Glomerular visceral epithelial cell (primary cell): ENCODE measurements at regions not wholly inside any gene's neighbourhood (a gene's known extent, or its start where the extent isn't known, plus 50 kb on each side); places are given as distances from the start of the nearest gene placed in this dataset.

Source experiments
- DNase-seq: peaks from one replicate; pipeline ENCODE4 v3.0.0-alpha.2; 2016; ENCODE audit errors: extremely low spot score

DNA sequence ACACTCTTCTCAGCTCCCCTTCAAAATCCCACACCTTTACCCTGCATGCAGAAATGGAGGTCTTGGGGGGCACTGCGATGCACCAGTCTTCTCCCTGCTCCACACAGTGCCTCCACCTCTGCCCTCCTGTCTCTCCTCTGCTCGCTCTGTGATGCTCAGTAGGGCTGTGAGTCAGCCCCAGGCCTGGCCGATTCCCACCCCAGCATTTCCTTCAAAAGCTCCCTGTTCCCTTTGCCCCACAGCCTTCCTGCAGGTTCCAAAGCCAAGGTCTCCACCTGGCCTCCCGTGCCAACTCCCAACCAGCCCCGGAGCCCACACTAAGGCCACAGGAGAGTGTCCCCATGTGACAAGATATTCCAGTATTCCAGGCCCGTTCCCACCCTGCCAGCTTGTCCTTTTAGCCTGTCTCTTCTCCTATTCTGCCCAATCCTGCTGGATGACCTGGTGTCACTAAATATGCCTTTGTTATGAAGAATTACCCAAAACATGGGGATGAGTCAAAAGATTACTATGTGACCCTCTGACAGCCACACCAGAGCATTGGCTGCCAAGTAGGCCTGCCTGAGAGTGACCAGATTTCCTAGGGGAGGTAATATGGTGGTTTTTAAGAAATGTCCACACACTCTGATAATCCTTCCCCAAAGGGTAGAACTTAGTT is 118.9 kb upstream of the NXT1 start:
- DNase-seq, result peak; percentile 40

DNA sequence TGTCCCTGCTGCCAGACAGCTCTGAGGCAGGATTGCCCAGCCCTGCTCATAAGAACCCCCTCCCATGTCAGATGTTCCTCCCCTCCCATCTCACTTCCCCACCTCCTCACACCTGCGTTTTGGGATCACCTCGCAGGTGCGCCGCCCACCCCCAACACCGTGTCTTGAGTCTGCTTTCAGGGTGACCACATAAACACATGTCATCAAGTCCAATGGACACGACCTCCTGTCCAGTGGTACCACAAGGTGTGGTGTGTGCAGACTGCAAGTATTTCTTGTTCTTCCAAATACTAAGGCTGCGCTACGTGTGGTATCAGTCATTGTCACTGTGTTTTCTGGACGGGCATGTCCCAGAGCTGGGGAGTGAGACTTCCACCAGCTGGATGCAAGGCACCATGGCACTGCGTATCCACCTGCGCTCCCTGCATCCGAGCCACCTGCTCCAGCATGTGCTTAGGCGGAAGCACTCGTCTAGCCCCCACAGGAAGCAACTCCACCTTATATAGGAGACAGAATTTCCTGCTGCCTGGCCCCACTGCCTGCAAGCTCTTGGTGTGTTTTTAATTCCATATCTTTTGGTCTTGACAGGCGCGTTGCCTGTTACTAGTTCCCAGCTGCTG is 119.7 kb upstream of the NXT1 start:
- DNase-seq, result no peak

DNA sequence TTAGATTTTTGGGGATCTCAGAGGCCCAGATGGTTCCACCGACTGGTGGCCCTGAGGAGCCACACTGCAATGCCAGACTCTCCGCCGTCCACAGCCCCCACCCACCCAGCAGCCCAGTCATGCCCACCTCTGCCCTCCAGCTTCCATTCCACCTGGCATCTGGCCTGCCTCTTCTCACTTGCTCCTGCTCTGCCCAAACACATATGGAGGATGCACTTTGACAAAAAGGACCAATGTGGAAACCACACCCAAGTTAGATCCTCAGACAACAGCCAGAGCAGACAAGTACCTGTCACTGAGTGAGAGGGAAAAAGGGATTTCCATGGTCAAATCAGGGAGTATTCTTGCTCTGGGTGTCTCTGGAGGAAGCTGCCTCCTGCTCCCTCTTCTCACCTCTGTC is 120.6 kb upstream of the NXT1 start:
- DNase-seq, result no peak

DNA sequence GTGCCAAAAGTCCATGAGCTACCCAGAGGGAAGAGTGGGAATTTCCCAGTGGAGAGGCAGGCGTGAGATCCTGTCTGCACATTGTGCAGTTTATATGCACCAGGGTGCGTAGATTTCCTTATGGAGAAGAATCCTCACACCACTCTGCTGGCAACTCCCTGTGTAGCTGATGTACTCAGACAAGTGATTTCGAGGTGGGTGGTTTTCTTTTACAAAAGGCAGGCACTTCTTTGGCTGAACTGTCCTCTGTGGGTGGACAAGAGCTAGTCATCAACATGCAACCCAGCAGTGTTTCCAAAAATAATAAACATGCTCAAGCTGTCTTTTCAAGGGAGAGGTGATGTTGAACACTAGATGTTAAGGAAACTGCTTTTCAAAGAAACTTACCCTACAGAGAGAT is 121.7 kb upstream of the NXT1 start:
- no peak for DNase-seq

DNA sequence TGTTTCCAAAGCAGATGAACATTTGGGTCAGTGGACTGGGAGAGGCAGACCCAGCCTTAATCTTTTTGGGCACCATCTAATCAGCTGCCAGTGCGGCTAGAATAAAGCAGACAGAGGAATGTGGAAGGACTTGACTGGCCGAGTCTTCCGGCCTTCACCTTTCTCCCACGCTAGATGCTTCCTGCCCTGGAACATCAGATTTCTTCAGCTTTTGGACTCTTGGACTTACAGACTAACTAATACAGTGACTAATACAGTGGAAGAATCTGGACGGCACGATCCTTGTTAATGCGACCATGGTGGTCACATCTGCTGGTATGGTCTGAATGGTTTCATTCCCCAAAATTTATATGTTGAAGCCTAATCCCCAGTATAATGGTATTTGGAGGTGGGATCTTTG is 122.6 kb upstream of the NXT1 start:
- no peak for DNase-seq

DNA sequence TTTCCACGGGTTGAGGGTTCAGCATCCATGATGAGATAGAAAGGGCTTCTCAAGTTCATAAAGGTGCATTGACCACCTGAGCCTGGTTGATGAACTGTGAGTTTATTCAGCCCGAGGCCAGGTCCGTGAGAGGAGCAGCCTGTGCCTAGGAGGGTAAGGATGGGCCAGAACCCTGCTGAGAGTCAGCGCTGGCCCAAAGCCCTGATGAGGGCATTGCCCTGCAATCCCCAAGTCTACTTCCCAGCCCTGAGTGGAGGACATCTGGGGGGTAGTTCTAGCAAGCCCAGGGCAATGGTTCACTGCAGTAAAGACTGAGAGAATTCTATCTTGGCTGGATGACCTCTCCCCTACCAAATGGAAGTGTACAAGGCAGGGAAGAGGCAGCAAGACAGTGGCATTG is 123.3 kb upstream of the NXT1 start:
- no peak for DNase-seq

DNA sequence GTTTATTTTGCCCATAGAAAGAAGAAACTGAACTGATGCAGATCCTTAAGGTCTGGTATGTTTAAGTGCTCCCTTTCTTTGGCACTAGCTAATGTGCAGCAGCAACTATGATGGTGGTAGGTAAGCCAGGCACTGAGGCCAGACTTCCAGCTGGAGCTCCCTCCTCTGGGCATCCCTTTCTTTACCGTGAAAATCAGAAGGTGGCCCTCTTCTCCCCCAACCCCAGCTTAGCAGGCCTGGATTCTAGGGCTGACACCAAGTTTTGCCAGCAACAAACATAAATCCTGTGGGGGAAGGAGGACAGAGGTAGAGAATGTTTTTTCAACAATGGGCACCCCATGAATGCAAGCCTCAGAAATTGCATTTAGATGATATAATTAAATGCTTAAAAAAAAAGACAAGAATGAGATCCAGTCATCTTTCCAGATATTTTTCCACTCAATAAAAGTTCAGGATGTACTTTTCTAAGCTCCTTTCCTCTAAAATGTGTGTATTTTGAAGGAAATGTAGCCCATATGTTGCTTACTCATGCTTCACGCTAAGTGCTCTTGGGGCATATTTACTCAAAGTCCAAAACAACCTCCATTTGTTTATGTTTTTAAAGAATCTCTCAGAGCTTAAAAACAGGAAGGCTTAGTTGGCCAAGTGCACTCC is 123.9 kb upstream of the NXT1 start:
- no peak for DNase-seq

DNA sequence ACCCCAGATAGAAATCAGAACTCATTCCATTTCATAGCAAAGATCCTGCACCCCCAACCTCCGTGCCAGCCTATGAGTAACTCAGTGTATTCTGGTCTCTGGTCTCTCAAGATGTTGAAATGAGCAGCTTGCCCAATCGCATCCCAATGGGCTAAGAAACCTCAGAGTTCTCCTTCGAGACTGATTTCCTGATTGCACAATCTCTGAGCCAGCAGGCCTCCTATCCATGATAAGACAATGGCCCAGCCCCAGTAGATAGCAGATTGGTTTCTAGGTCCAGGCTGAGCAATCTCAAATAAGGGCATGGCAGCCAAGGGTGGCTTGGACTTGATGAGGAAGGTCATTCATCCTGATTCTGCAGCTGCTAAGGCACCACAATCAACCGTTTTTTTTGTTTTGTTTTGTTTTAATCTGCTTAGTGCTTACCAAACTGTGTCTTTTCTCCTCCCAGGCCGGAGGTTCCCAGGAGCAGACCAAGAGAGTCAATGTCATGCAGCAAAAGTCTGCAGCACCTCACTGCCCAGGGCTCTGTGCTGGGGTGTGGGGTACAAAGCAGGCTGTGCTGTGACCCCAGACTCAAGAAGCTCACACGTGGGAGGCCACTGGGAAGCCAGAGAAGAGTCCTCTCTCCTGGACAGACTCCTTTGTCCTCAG is 125.1 kb upstream of the NXT1 start:
- peak; percentile 36 for DNase-seq

DNA sequence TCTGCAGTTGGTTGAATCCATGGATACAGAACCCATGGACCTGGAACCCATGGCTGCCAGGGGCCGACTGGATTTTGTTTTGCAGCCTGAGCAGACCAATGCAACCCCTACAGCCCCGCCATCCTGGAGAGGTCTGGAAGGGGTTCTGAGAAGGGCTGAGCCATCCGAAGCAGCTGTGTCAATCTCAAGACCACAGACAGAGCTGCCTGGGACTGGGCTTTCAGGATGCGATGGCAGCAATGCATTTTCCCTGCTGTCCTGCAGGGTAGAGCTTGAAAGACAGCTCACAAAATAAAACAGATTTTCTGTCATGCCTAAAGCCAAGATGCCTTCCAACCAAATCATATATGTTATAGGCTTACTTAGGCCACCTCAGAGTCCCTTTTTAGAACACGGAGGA is 125.8 kb upstream of the NXT1 start:
- DNase-seq, result no peak

DNA sequence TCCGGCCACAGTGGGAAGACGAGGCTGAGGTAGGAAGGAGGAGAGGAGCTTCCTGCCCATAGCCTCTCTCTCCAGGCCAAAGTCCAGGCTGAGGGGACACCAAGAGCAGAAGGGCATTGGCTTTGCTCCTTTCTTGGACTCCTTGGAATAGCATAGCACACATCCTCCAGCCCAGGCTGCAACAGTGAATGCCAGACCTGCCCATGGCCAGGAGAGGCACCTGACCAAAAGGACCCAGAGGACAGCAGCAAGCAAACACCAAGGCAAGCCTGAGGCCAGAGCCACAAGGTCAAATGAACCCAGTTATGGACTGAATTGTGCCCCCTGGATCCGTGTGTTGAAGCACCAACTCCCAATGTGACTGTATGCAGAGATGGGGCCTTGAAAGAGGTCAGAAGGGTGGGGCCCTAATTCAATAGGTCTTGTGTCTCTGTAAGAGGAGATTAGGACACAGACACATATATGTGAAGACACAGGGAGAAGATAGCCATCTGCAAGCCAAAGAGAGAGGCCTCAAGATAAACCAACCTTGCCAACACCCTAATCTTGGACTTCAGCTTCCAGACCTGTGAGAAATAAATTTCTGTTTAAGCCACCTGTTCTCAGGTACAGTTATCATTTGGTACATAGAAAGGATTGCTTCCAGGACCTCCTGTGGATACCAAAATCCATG is 126.5 kb upstream of the NXT1 start:
- no peak for DNase-seq

DNA sequence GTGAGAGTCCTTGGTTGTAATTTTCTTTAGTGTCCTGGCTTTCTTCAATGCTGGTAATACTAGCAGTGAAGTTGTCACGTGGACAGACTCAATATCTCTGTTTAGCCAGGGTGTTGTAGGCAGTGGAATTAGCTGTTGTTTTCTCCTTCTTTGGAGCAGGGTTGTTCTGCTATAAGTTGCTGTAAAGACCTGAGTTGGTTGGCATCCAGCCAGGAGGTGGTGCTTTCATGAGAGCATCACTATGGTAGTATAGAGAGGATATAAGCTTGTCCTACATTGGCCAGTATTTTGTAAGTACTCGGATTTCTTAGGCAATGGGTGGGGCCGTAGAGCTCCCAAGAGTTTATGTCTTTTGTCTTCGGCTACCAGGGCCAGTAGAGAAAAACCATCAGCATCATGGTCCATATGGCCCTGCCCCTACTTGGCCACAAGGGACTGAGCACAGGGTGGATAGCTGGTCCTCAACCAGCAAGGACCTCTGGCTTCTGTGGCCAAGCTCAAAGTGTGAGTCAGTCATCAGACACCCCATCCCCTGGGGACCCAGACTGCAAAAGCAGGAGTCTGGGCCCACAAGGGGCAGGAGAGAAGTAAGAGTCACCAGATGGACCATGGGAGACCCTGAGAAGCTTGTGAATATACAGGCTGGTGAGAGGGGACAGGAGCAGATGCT is 127.9 kb upstream of the NXT1 start:
- DNase-seq, result no peak

DNA sequence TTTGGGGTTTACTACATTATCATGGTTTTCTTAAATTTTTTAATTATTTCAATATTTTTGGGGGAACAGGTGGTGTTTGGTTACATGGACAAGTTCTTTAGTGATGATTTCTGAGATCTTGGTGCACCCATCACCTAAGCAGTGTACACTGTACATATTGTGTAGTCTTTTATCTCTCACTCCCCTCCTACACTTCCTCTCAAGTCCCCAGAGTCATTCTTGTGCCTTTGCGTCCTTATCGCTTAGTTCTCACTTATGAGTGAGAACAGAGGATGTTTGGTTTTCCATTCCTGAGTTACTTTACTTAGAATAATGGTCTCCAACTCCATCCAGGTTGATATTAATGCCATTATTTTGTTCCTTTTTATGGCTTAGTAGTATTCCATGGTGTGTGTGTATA is 130.9 kb upstream of the CD93 start:
- no peak for DNase-seq

DNA sequence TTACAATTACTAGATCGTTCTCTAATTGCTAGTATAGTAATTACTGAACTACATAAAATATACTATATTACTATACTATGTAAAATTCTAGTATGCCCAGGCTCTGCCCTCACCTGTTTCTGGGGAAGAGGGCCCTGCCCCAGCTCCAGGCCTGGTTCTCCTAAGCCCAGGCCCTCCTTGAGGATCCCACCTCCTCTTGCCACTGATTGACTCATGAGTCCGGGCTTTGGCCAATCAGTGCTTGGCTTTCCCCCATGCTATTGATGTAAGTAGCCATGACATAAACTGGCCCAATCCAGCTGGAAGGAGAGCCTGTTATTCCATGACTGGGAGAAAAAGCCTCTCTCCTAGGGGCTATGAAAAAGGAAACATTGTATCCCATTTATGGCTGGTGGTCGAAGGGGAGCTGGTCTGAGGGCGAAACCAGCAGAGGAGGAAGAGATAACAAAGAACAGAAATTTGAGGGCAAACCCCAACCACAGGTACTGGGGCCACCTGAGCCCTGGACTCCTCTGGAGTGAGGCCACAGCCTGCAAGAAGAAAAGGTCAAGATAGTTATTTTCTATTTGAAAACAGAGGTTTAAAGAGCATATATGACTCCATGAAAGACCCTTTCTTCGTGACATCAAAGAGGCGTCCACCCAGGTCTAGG is 129.3 kb upstream of the CD93 start:
- DNase-seq, result no peak

DNA sequence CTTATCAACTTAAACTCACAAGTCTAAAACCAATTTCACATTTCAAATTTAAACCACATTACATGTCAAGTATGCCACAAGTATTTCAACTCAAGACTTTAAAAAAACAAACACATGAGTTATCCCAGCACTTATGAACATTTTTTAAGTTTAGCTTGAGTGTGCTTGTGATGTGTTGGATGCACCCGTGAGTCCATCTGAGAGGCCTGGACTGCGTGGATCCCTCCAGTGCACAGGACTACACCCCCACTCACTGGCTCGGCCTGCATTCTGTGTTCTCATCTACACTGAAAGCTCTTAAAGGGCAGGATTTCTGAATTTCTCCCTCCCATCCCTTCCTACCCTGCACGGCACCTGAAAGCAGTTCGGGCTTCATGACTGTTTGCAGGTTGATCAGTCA is 128.8 kb upstream of the CD93 start:
- no peak for DNase-seq

DNA sequence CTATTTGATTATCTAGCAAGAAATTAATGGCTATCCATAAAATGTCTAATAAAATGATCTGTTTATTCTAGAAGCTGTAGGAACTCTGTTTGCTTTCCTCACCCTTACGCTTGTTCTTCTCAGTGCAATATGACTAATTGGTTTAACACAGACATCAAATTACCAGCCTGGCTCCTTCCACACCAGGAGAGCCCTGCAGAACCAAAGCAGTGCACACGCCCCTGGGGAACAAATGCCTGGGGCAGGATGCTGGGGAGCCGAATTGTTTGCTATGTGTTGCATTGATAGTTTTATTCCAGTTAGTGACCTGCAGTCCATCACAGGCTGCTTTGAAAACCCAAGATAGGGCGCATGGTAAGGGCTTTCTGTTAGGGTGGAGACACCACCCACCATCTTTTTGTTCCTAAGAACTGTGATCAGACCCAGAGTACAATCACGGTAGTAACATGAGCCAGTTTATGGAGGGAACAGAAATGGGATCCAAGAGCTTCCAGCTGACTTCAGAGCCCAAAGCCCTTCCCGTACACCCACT is 126.4 kb upstream of the CD93 start:
- DNase-seq, result no peak

DNA sequence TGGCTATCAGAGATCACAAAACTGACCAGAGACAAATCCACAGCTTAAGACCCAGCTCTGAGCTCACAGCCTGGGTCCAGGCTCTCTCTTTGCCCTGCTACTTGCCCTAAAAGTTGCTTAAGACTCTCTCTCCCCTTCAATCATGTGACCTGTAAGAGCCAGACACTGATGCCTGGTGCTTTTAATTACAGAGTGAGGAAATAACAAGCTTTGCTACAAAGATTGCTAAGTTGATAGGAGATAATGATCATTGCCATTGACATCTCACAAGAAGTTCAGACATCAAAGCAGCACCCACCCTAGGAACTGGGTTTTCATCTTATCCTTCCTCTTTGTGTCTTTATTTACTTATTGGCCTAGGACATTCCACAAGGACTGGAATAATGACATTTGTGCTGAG is 125.9 kb upstream of the CD93 start:
- DNase-seq, result no peak

DNA sequence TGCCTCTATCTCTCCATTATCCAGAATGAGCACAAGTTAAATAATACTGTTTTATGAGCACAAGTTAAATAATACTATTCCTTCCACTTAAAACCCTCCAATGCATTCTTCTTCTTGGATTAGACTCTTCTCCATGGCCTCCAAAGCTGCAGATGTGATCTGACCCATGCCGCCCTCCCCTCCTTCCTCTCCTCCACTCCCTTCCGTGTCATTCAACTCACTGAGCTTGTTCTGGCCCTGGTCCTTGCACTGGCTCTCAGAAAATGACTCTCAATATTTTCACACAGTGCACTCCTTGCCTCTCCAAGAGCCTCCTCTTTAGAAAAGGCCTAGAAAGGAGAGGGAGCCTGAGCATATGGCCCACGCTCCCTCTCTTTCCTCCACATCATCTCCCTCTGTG is 125.0 kb upstream of the CD93 start:
- DNase-seq, result no peak

DNA sequence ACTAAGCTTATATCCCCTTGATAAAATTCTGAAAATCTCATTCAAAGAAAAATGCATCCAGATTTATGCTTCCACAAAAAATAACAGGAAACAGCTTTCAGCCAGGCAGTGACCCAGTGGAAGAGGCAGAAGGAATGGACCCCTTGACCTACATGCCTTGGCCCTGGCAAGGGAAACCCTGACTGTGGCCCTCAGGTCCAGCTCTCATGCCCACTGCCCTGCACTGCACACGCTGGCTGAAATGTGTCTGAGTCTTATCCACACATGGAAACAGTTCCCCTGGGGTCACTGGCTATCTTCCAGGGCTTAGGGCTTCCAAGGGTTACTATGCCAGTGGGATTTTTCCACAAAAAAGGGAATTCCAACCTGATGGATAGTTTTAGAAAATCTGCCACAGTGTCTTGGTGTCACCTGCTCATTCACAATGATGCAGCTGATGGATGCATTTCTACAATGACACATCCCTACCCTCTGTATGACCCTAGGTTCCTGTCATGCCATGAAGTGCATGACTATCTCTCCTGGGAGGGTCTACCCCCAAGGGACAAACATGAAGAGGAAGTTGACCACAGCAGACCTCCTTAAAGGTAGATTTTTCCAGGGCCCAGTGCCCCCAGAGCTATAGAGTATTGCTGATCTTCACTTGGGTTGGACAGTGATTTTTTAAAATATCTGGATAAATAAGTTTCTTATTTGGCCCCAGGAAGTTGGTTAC is 121.9 kb upstream of the CD93 start:
- no peak for DNase-seq

DNA sequence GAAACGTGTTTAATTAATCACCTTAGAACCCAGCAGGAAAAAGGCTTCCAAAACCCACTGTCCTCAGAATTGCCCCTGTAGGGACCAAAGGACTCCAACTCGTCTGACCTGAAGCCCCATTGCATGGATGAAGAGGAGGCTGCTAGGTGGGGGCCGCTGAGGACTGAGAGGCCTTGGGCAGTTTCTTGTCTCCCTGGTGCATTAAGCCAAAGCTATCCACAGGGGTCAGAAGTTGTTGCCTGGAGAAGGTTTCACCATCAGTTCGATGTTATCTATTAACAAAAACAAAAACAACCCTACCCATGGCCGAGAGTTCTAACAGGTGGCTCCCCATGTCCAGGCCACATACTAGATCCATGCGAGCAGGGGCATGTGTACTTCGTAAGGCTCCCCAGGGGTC is 120.9 kb upstream of the CD93 start:
- no peak for DNase-seq

DNA sequence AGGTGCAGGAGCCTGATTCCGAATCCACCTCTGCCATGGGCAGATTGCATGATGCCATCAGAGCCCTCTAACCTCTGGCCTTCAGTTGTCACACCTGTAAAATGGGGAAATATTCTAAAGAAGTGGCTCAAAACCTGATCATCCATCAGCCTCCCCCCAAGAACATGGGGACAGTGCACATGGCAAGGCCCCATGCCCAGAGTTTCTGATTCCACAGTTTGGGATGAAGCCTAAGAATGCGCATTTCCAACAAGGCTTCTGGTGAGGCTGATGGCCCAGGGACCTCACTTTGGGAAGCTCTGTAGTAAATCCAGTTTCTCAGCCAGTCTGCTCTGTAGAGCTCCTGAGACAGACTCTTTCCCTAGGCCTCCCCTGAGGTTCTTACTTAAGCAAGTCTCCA is 119.9 kb upstream of the CD93 start:
- no peak for DNase-seq
